OCI-M1 (cell line): ENCODE measurements at regions not wholly inside any gene's neighbourhood (a gene's known extent, or its start where the extent isn't known, plus 50 kb on each side); places are given as distances from the start of the nearest gene placed in this dataset.

ENCODE experiments used
- DNase-seq: peaks from one replicate; lab custom pipeline; 2025; lab: John Stamatoyannopoulos, UW

DNA sequence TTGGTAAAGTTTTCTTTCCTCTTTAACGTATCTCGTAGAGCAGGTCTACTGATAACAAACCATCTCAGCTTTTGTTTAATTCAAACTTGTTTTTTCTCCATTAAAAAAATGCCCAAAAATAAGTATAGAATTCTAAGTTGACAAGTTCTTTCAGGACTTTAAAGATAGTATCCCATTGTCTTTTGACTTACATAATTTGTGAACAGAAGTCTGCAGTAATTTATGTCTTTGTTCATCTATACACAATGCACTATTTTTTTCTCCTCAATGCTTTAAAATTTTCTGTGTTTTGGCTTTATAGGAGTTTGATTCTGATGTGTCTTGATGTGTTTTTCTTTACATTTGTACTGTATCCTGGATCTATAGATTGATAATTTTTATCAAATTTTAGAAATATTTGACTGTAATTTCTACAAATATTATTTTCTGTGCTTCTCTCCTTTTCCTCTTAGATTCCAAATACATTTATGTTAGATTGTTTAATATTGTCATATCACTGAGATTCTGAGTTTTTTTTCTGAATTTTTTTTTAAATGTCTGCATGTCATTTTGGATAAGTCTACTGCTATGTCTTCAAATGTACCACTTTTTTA, 143.3 kb downstream of the FTCDNL1 start:
- peak; percentile 40 for DNase-seq

DNA sequence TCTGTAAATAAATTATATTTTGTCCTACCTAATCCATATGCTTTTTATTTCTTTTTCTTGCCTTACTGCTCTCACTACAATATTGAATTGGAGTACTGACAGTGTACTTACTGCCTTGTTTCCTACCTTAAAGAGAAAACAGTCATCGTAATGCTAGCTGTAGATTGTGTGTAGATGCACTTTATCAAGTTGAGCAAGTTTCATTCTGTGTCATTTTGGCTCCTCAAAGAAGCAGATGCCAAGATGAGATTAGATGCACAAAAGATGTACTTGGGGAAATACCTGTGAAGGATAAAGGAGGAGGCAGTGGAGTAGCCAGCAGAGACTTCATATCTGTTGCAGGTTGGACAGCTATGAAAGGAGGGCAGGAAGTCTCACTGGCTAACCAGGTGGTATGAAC, 145.5 kb downstream of the FTCDNL1 start:
- DNase-seq, result no peak

DNA sequence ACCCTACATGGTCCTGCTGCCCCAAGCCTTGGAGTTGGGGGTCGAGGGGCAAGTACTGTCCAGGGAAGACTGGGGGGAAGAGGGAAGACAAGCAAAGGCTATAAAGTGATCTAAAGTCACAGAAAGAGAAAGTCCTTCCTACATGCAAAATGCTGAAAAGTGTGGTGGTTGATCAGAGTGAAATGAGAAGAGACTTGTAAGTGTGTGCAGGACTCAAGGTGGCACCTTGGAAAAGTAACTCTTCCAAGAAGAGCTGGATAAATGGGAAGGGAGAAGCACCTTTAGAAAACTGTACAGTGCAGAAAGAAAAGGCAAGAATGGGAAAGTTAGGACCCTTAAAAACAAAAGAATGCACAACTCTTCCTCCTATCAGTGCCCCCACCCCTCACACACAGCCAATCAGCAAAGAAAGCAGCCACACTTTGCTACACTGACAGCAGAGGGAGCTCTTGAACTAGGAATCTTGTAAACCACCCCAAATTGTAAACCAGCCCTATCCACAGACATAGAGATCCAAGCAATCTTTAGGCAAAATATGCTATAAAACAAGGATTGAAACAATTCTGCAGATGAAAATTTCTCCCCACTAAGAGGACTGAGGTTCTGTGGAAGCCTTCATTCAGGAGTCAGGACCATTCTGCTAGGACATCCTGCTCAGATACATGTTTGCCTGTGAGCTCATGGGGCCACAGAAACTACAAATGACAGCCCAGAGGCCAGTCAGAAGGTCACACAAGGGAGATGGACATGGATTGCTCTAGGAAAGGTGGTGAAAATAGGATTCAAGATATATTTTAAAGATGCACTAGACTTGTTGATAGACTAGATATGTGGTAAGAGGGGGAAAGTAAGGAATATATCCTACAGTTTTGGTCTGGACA, 146.4 kb downstream of the FTCDNL1 start:
- DNase-seq, result peak; percentile 78

DNA sequence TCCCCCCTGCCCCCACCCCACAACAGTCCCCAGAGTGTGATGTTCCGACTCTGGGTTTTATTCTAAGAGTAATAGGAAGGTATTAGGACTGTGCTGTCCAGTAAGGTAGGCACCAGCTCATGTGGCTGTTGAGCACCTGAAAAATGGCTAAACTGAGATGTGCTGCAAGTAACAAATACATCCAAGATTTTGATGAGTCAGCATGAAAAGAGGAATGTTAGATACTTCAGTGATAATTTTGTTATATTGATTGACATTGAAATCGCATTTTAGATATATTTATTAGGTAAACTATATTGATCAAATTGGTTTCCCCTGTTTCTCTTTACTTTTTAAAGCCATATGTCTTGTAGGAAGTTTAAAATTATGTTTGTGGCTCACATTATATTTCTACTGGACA, 147.8 kb downstream of the FTCDNL1 start:
- DNase-seq, result no peak

DNA sequence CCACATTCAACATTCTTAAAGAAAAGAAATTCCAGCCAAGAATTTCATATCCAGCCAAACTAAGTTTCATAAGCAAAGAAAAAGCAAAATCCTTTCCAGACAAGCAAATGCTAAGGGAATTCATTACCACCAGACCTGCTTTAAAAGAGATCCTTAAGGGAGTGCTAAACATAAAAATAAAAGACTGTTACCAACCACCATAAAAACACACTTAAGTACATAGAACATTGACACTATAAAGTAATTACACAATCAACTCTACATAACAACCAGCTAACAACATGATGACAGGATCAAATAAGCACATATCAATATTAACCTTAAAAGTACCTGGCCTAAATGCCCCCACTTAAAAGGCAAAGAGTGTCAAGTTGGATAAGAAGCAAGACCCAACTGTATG, 153.5 kb downstream of the FTCDNL1 start:
- DNase-seq, result no peak

DNA sequence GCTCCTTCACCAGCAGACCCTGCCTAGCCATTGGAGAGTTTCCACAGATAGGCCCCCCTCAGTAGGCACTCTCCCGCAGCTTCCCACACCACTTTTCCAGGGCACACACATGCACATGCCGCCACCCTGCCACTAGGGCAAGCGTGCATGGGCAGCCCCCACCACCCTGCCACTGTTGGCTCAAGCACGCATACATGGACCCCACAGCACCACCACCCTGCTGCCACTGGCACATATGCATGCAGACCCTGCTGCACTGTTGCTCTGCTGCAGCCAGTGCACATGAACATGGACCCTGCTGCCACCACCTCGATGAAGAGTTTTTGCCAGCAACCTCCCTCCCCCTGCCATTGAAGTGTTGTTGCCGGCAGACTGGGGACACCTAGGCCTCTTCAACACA, 154.9 kb downstream of the FTCDNL1 start:
- no peak for DNase-seq

DNA sequence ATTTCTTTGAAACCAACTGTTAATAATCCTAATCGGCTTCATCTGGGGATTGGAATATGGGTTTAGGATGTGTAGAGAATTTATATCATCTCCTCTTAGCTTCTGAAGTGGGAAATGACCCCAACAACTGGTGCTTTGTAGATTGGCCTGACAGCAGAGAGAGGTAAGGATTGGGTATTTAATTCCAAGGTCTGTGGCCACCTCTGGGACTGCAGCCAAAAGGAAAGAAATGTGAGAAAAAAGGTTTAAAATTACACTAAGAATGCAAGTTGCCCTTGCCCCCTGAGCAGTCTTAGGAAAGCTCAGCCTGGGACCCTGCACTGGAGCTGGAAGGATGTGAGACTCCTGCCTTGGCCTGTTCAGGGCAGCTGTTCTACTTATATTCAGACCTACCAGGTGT, 157.1 kb downstream of the FTCDNL1 start:
- no peak for DNase-seq

DNA sequence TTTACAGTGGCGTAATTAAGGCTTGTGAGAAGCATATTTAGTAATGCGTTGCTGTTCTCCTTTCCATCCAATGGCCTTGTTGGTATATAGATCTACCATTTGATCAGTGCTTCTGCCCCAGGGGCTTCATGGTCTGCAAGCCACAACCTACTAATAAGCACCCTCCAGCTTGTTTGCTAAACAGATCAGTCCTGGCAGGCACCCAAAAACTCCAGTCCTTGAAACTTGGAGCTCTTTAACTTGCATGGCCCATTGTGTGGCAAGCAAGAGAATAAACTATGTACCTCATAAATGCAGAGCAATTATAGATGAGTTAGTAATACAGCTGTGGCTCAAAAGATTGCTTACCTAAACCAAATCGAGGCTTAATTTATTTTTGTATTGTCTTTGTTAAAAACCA, 158.5 kb downstream of the FTCDNL1 start:
- DNase-seq, result no peak

DNA sequence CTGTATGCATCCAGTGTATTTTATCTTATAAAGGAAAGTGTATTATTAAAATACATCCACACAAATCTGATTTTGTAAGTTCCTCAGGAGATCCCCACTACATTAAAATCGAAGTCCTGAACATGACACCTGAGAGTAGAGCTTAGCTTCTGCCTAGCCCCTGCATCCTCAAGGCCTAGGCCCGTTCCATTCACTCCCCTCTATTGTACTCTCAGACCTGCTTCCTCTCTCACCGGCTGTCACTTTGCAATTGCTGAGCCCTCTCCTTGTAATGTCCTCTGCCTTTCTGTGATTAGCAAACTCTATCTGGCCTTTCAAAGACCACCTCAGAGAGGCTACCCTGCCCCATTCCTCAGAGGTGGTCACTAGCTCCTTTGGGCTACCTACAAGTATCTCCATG, 160.8 kb downstream of the FTCDNL1 start:
- DNase-seq, result no peak

DNA sequence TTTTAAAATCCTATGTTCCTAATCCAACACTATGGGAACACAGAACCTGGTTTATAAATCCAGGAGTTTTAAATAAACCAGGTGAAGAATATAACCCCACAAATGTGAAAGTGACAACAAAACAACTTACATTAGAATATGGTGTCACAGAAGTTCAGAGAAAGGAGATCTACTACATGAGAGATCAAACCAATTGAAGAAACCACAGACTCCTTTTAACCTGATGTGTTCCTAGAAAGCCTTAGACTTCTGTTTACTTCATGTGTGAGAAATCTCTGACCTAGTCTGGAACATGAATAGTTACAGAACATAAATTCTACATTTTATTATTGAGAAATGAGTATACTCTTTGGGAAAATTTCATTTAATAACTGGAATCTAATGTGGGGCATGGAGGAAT, 165.3 kb downstream of the FTCDNL1 start:
- DNase-seq, result peak; percentile 56

DNA sequence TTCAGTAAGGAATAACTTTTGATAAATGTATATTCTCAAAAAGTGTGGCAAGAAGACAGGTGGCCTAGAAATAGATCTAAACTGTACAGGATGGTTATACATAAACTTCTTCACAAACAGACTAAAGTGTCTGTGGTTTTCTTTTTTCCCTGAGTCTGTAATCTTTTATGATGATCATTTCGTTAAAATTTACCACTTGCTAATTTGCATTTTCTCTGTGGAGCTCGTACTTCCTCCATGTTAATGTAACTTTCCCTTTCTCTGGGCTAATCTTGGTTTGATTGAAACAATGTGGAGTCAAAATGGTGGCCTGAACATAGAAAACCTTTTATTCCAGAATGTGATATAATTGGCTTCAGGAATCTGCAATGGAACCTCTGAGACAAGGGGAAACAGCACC, 166.2 kb downstream of the FTCDNL1 start:
- DNase-seq, result no peak

DNA sequence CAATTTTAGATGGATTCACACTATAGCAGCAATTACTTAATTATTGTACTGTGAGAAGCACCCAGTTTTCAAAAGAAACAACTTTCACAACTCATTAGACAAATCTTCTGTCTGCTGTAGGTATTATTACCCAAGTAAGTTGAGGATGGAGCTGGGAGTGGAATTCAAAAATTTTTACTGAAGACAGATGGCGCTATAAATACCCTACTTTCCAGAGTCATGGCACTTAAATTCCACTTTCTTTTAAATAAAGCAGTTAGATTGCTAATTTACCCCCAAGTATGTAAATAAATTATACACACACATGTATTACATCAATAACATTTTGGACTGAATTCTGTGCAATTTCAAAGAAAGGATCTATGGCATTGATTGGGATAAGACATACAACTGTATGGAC, 166.8 kb downstream of the FTCDNL1 start:
- peak; percentile 16 for DNase-seq

DNA sequence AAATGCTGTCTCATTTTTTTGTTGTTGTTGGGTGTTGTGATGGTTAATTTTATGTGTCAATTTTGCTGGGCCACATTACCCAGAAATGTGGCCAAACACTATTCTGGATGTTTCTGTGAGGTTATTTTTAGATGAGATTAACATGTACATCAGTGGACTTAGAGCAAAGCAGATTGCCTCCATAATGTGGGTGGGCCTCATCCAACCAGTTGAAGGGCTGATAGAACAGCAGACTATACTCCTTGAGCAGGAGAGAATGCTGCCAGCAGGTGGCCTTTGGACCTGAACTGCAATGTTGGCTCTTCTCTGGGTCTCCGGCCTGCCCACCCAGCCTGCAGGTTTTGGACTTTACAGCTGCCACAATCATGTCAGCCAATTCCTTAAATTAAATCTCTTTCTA, 169.0 kb downstream of the FTCDNL1 start:
- DNase-seq, result no peak

DNA sequence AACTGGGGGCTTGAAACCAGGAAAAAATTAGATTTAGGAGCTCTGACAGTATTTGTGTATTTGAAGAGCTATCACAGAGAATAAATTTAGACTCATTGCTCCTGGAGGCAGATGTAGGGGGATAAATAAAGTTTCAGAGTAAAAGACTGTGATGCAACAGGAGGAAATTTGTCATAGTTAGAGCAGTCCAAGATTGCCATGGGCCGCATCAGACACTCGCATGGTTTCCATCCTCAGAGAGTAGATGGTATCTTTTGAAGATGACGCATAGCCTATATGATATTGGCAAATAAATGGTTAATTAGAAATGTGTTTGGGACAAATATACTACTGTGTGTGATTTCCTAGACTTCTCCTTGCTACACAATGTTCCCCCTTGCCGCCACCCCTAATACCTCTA, 170.5 kb downstream of the FTCDNL1 start:
- peak; percentile 23 for DNase-seq

DNA sequence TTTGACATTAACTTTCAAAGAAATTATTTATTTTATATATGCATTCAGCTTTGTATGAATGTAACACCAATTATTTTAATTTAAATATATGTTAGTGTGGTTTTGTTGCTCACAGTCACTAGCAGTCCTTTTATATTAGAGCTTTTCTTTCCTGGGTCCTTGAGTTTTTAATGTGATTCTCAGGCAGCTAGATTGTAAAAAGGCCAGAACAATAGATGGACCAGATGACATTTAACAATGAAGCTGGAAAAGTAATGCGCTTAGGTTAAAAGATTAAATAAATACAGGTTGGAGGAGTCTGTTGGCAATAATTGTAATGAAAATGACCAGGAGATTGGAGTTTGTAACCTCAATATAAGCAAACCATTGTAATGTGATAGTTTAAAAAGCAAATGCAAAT, 171.1 kb downstream of the FTCDNL1 start:
- DNase-seq, result no peak

DNA sequence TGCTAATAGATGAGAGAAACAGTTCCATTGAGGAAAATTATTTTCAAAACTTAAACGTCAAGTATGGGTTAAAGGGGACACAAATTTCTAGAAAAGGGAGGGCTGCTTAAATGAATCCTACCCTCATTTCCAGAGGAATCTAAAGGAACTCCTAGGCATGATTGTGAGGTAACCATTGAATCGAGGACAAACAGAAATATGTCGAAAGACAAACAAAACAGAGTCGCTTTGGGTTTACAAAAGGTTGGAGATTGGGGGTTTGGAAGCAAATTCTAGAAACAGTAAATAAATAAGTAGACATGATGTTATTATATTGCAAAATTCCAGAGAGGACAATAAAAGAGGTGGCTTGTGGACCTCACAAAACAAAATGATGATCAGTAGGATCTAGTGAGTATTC, 173.1 kb downstream of the FTCDNL1 start:
- no peak for DNase-seq

DNA sequence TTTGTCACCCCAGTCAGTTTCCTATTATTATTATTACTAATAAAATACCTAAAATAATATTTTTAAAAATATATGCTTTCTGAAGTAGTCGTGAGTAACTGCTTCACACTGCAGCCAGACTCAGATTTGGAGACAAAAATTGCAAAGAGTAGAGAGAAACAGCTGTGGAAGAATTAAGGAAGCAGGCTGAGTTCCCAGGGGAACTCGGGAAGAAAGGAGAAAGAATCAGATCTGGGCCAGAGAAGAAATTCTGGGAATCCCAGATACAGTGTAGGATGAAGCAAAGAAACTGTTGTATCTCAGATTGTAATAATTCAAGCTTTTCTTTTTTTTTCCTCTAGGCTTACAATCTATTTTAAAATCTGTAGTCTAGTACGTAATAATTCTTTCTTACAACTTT, 182.3 kb downstream of the FTCDNL1 start:
- no peak for DNase-seq

DNA sequence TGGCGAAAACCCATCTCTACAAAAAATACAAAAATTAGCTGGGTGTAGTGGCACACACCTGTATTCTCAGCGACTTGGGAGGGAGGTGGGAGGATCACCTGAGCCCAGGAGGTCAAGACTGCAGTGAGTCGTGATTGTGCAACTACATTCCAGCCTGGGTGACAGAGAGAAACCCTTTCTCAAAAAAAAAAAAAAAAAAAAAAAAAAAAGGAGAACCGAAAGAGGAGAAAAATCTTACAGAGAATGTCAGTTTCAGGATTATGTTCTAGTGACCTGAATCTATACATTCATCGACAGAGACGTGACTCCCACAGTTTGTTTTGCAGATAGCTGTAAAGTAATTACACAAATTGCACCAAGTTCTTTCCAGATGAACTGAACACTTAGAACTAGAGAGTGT, 187.8 kb downstream of the FTCDNL1 start:
- no peak for DNase-seq

DNA sequence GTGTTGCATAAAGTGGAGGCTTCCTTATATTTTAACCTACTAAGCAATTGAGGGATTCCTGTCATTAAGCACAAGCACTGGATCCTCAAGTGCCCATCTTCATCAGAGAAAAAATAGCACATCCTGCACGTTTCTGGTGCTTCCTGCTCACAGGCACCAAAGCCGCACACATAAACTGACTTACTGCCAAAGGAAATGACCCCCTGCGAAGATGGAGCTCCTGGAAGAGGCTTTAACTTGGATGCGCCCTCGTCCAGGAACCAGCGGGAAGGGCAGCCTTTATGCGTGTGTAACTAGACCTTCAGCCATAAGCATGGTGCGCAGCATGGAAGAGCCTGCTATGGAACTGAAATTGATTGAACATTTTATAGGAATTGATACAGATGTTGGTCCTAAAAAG, 188.7 kb downstream of the FTCDNL1 start:
- DNase-seq, result no peak

DNA sequence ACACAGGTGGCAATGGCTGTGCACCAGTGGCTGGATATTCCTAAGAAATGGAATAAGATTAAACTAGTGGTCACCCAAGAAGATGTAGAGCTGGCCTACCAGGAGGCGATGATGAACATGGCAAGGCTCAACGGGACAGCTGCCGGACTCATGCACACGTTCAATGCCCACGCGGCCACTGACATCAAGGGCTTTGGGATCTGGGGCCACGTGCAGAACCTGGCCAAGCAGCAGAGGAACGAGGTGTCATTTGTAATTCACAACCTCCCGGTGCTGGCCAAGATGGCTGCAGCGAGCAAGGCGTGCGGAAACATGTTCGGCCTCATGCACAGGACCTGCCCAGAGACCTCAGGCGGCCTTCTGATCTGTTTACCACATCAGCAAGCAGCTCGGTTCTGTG, 190.8 kb downstream of the FTCDNL1 start:
- DNase-seq, result no peak

DNA sequence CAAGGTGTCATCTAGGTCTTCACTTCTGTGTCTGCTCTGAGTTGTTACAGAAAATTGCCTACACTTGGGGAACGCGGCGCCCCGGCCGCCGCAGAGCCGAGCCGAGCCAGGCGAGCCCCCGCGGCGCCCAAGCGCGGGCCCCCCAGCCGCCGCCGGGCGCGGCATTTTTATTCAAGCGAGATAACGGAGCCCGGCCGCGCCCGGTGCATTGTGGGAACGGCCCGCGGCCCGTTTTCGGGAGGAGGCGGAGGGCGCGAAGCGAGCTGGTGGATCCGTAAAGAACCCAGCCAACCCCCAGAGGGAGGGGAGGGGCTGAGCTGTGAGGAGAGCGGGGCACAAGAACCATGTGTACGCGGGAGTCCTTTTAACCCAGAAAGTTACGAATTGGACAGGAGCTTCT, 191.8 kb downstream of the FTCDNL1 start:
- DNase-seq, result peak; percentile 87

DNA sequence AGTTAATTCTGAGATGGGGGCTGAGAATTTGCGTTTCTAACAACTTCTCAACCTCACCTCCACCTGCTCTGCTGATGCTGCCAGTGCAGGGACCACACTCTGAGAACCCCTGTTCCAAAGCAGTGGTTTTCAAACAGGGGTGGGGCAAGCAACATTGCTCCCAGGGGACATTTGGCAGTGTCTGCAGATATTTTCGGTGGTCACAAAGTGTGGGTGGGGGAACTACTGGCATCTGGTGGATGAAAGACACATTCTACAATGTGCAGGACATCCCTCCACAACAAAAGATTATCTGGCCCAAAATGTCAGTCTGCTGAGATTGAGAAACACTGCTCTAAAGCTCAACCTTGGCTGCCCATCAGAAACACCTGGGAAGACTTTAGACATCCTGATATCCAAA, 188.7 kb upstream of the SATB2 start:
- no peak for DNase-seq

DNA sequence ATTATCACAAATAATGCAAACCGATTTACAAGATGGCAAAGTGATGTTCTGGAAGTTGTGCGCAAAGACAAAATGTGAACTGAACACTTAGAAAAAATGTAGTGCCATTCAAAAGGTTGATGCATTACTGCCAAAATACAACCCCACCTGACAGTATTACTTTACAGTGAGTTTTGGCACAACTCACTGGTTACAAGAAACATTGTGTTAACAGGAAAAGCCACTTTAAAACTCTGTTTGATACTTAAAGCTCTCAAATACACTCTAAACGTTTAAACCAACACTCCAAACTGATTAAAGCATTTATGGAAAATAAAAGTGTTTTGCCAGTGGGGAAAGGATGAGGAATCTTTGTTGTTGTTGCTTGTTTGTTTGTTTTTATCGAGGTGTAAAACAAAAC, 173.4 kb upstream of the SATB2 start:
- DNase-seq, result no peak

DNA sequence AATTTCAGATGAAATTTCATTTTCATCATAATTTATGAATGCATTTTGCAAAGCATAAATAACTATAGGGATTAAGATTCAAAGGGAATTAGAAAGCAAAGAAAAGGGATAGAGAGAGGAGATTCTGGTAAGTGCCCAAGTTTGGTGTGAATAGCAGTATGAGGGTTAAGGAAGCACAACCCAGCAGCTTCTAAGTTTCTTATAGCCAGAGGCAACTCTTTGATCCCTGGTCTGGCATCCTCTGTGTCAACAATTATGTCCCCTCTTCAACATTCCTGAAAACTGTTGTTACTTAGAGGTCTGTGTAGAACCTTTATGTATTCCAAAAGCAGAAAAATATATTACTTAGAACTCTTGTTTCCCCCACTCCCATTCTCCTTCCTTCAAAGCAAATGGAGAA, 171.6 kb upstream of the SATB2 start:
- no peak for DNase-seq
